ENCODE measurements at regions not wholly inside any gene's neighbourhood (a gene's known extent, or its start where the extent isn't known, plus 50 kb on each side); places are given as distances from the start of the nearest gene placed in this dataset.

GRCh38 chr20:54711071-54711470 is 235.7 kb downstream of the DOK5 start:
- no peaks in the 10 kb centered on the region for H3F3A ChIP-seq (replicated peaks; ENCODE audit: low read depth)
- Mint-ChIP-seq H3K27ac (no peak overlapping the region), H3K36me3 (ENCODE audit: low read depth) (peaks cover 16% of the 10 kb centered on the region; the same call in 2 of the 3 replicates), H3K4me1 (no peaks in the 10 kb centered on the region), H3K9me3 (peaks cover 89% of the 10 kb centered on the region), H3K27me3 (ENCODE audit: insufficient read depth, low read depth, poor library complexity) (peaks cover 3% of the 10 kb centered on the region), H3K4me3 (no peak overlapping the region)
- no peaks in the 10 kb centered on the region for H3K27me3 ChIP-seq (ENCODE audit: insufficient read depth)
- TF ChIP-seq NANOG (IDR thresholded peaks at IDR 0.05; ENCODE audit: borderline replicate concordance), result no peak
- no peak for TF ChIP-seq EZH2 (IDR thresholded peaks at IDR 0.05; ENCODE audit: low read depth, unreplicated experiment)
- no peak for TF ChIP-seq CTCF (conservative IDR thresholded peaks at IDR 0.05; ENCODE audit: low read depth in 2 of 2)
- TF ChIP-seq, protein P1, sequence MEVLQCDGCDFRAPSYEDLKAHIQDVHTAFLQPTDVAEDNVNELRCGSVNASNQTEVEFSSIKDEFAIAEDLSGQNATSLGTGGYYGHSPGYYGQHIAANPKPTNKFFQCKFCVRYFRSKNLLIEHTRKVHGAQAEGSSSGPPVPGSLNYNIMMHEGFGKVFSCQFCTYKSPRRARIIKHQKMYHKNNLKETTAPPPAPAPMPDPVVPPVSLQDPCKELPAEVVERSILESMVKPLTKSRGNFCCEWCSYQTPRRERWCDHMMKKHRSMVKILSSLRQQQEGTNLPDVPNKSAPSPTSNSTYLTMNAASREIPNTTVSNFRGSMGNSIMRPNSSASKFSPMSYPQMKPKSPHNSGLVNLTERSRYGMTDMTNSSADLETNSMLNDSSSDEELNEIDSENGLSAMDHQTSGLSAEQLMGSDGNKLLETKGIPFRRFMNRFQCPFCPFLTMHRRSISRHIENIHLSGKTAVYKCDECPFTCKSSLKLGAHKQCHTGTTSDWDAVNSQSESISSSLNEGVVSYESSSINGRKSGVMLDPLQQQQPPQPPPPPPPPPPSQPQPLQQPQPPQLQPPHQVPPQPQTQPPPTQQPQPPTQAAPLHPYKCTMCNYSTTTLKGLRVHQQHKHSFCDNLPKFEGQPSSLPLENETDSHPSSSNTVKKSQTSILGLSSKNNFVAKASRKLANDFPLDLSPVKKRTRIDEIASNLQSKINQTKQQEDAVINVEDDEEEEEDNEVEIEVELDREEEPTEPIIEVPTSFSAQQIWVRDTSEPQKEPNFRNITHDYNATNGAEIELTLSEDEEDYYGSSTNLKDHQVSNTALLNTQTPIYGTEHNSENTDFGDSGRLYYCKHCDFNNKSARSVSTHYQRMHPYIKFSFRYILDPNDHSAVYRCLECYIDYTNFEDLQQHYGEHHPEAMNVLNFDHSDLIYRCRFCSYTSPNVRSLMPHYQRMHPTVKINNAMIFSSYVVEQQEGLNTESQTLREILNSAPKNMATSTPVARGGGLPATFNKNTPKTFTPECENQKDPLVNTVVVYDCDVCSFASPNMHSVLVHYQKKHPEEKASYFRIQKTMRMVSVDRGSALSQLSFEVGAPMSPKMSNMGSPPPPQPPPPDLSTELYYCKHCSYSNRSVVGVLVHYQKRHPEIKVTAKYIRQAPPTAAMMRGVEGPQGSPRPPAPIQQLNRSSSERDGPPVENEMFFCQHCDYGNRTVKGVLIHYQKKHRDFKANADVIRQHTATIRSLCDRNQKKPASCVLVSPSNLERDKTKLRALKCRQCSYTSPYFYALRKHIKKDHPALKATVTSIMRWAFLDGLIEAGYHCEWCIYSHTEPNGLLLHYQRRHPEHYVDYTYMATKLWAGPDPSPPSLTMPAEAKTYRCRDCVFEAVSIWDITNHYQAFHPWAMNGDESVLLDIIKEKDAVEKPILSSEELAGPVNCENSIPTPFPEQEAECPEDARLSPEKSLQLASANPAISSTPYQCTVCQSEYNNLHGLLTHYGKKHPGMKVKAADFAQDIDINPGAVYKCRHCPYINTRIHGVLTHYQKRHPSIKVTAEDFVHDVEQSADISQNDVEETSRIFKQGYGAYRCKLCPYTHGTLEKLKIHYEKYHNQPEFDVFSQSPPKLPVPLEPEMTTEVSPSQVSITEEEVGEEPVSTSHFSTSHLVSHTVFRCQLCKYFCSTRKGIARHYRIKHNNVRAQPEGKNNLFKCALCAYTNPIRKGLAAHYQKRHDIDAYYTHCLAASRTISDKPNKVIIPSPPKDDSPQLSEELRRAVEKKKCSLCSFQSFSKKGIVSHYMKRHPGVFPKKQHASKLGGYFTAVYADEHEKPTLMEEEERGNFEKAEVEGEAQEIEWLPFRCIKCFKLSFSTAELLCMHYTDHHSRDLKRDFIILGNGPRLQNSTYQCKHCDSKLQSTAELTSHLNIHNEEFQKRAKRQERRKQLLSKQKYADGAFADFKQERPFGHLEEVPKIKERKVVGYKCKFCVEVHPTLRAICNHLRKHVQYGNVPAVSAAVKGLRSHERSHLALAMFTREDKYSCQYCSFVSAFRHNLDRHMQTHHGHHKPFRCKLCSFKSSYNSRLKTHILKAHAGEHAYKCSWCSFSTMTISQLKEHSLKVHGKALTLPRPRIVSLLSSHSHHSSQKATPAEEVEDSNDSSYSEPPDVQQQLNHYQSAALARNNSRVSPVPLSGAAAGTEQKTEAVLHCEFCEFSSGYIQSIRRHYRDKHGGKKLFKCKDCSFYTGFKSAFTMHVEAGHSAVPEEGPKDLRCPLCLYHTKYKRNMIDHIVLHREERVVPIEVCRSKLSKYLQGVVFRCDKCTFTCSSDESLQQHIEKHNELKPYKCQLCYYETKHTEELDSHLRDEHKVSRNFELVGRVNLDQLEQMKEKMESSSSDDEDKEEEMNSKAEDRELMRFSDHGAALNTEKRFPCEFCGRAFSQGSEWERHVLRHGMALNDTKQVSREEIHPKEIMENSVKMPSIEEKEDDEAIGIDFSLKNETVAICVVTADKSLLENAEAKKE (CRISPR knock-in tag; IDR thresholded peaks at IDR 0.05), result no peak
- TF ChIP-seq EZH2phosphoT487 (IDR thresholded peaks at IDR 0.05; ENCODE audit: unreplicated experiment), result no peak
- TF ChIP-seq, protein P2, sequence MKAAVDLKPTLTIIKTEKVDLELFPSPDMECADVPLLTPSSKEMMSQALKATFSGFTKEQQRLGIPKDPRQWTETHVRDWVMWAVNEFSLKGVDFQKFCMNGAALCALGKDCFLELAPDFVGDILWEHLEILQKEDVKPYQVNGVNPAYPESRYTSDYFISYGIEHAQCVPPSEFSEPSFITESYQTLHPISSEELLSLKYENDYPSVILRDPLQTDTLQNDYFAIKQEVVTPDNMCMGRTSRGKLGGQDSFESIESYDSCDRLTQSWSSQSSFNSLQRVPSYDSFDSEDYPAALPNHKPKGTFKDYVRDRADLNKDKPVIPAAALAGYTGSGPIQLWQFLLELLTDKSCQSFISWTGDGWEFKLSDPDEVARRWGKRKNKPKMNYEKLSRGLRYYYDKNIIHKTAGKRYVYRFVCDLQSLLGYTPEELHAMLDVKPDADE (IDR thresholded peaks at IDR 0.05), result no peak
- TF ChIP-seq CREB1 (CRISPR knock-in tag; IDR thresholded peaks at IDR 0.05; ENCODE audit: low read depth), result no peak
- 0 out of 2 replicates have a peak, but pooled peaks cover 3% of the 10 kb centered on the region for H3K36me3 ChIP-seq (ENCODE audit: insufficient read depth)
- H4K20me1 ChIP-seq (replicated peaks; ENCODE audit: insufficient read depth), result no peaks in the 10 kb centered on the region
- no peak overlapping the region for H2AFZ ChIP-seq
- H3K27ac ChIP-seq (ENCODE audit: low read depth), result no peak overlapping the region
- DNase-seq (ENCODE audit: low spot score), result no peak
- no peaks in the 10 kb centered on the region for H3K4me1 ChIP-seq (ENCODE audit: insufficient read depth)
- H3K4me2 ChIP-seq, result no peak overlapping the region
- no peaks in the 10 kb centered on the region for H3K9me2 ChIP-seq (ENCODE audit: insufficient read depth)
- no peak overlapping the region for H3K4me3 ChIP-seq
- H3K79me2 ChIP-seq (replicated peaks; ENCODE audit: insufficient read depth), result no peaks in the 10 kb centered on the region
- no peak for ATAC-seq

All from GM23338 (cell line).